MM.1S (cell line): ENCODE measurements at regions not wholly inside any gene's neighbourhood (a gene's known extent, or its start where the extent isn't known, plus 50 kb on each side); places are given as distances from the start of the nearest gene placed in this dataset.
"Not testable (repeated sequence)": the region's sequence is repeated elsewhere in the genome, so short reads cannot be mapped to it uniquely, and the experiment has no call there.

Experiments used
- EZH2 ChIP-seq: fragments of 300-600 bp; sonication (generic); optimal IDR thresholded peaks from 2 replicates; pipeline ENCODE3; 2017; ENCODE audit warnings: low read depth, mild to moderate bottlenecking, antibody characterized with exemption, low read length, mixed read lengths
- TF ChIP-seq, protein P1 (sequence below): fragments of 300-600 bp; sonication (generic); IDR thresholded peaks from 2 replicates; pipeline ENCODE4 v1.5.1; 2016; ENCODE audit warnings: antibody characterized with exemption, low read length, mixed read lengths

- TF ChIP-seq, protein P1, sequence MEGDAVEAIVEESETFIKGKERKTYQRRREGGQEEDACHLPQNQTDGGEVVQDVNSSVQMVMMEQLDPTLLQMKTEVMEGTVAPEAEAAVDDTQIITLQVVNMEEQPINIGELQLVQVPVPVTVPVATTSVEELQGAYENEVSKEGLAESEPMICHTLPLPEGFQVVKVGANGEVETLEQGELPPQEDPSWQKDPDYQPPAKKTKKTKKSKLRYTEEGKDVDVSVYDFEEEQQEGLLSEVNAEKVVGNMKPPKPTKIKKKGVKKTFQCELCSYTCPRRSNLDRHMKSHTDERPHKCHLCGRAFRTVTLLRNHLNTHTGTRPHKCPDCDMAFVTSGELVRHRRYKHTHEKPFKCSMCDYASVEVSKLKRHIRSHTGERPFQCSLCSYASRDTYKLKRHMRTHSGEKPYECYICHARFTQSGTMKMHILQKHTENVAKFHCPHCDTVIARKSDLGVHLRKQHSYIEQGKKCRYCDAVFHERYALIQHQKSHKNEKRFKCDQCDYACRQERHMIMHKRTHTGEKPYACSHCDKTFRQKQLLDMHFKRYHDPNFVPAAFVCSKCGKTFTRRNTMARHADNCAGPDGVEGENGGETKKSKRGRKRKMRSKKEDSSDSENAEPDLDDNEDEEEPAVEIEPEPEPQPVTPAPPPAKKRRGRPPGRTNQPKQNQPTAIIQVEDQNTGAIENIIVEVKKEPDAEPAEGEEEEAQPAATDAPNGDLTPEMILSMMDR: not testable (repeated sequence)
- not testable (repeated sequence) for TF ChIP-seq EZH2
Observed at GRCh38 chr2:85965770-85966169, 77.0 kb upstream of the ST3GAL5 start.
